ENCODE measurements at regions not wholly inside any gene's neighbourhood (a gene's known extent, or its start where the extent isn't known, plus 50 kb on each side); places are given as distances from the start of the nearest gene placed in this dataset.

DNA sequence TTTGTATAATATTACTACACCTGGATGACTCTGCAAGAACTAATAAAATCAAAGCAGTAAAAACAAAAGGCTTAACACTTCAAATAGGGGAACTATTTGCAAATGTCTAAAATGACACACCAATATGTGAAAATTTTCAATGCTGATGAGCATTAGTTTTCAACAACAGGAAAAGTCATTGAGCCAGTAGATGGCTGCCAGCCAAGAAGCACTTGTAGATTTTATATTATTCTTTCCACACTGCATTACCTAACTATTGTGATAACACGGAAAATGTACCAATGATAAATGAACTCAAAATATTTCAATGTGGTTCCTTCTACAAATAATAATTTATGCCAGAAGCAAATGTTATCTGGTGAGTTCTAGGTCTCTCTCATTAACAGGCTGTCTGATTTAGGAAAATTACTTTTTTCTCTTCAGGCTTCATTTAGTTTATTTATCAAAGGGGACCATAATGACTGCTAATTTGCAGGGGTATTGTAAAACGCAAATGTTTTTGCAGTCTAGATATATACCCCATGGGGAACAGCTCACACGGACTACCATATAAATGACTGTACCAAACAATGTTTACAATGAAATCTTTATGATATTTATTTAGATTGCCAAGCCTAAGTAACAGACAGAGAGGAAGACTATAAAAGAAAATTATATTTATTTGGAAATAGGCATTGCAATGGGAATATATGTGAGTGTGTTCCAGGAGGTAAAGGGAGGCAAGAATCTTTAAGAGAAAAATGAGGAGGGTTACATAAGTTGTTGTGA lies 407.8 kb downstream of the LIG4 start:
- TF ChIP-seq CTCF (conservative IDR thresholded peaks at IDR 0.05; ENCODE audit: low read length) (no peak), EZH2phosphoT487 (IDR thresholded peaks at IDR 0.05; ENCODE audit: borderline replicate concordance) (no peak)
